Left lung (tissue), 4 donors: ENCODE measurements at regions not wholly inside any gene's neighbourhood (a gene's known extent, or its start where the extent isn't known, plus 50 kb on each side); places are given as distances from the start of the nearest gene placed in this dataset.

Experiments used
- ATAC-seq: fragments of 200-7000 bp; cut with Tn5 transposase; one replicate; pipeline ENCODE4 v1.9.1; 2020; ENCODE audit warnings: moderate library complexity
- DNase-seq, 4 donors: peaks; one replicate each; pipeline ENCODE4 v3.0.0-alpha.2; 2013 to 2020
- H3K27ac ChIP-seq, 2 donors: fragments of 200-600 bp; sonication (generic) in 1 of 2; one replicate each; pipeline versions ENCODE4 v1.5.0 to v1.8.0; 2020 to 2021
- H3K27me3 ChIP-seq, 2 donors: fragments of 200-600 bp; sonication (generic) in 1 of 2; one replicate each; pipeline versions ENCODE4 v1.5.0 to v1.8.0; 2020 to 2021
- H3K36me3 ChIP-seq, 2 donors: fragments of 200-600 bp; sonication (generic) in 1 of 2; one replicate each; pipeline versions ENCODE4 v1.5.0 to v1.8.0; 2020 to 2021
- H3K4me1 ChIP-seq, 2 donors: fragments of 200-600 bp; one replicate each; pipeline ENCODE4 v1.8.0; 2021
- H3K4me3 ChIP-seq, 2 donors: fragments of 200-600 bp; sonication (generic) in 1 of 2; one replicate each; pipeline versions ENCODE4 v1.5.0 to v1.8.0; 2020 to 2021; ENCODE audit warnings: mild to moderate bottlenecking in 1 of 2
- H3K9me3 ChIP-seq, 2 donors: fragments of 200-600 bp; sonication (generic) in 1 of 2; one replicate each; pipeline versions ENCODE4 v1.5.0 to v1.8.0; 2020 to 2021
- intact Hi-C, 2 donors: fragments of 100-400 bp; cut with DNase I; formaldehyde crosslinking; loops; one replicate each; pipeline versions ENCODE4 v1.11.2 to v1.14.2; 2022
- TF ChIP-seq, protein P1 (sequence below), 2 donors: fragments of 200-600 bp; sonication (generic) in 1 of 2; IDR thresholded peaks; one replicate each; pipeline versions ENCODE4 v1.5.0 to v1.8.0; 2021; ENCODE audit warnings: antibody characterized with exemption in 2 of 2
- donor health status: DM: no; HTN: yes; CAD: no.
- donor health status: DM: no; HTN: no; CAD: no.

DNA sequence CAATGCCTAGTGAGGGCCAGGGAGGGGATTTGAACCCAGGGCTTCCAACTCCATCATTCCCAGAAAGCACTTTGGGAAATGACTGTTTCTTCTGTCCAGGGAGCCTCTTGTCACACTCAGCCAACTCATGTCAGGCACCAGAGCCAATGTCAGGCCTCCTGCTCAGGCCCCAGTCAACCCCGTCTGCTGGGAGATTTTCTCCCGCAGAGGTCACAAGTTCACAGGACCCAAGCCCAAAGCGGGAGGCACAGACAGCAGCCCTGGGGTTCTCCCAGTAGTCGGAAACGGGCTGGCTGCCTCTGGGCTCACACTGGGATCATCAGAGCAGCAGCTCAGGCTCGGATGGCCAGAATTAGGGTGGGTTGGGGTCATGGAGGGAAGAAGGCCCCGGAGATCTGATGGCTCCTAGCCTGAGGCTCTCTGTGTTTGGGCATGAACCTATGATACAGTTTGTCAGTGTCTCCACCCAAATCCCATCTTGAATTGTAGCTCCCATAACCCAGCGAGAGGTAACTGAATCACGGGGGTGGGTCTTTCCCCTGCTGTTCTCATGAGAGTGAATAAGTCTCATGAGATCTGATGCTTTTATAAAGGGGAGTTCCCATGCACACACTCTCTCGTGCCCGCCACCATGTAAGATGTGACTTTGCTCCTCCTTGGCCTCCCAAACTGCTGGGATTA is 255.5 kb downstream of the PARN start:
- intact Hi-C loops = no loop called here

GRCh38 chr16:14373896-14374295 is 256.2 kb downstream of the PARN start:
- DNase-seq (peak in 1 of 4 donors; percentile 44), ATAC-seq (no peak)
- Histone ChIP-seq H3K4me3 (no peak overlapping the region), H3K27me3 (peaks cover 0 to 4% of the 10 kb centered on the region in 2 donors), H3K36me3 (no peaks in the 10 kb centered on the region), H3K4me1 (no peaks in the 10 kb centered on the region), H3K27ac (no peak overlapping the region), H3K9me3 (no peaks in the 10 kb centered on the region)
- intact Hi-C loops = no loop called here
- TF ChIP-seq, protein P1, sequence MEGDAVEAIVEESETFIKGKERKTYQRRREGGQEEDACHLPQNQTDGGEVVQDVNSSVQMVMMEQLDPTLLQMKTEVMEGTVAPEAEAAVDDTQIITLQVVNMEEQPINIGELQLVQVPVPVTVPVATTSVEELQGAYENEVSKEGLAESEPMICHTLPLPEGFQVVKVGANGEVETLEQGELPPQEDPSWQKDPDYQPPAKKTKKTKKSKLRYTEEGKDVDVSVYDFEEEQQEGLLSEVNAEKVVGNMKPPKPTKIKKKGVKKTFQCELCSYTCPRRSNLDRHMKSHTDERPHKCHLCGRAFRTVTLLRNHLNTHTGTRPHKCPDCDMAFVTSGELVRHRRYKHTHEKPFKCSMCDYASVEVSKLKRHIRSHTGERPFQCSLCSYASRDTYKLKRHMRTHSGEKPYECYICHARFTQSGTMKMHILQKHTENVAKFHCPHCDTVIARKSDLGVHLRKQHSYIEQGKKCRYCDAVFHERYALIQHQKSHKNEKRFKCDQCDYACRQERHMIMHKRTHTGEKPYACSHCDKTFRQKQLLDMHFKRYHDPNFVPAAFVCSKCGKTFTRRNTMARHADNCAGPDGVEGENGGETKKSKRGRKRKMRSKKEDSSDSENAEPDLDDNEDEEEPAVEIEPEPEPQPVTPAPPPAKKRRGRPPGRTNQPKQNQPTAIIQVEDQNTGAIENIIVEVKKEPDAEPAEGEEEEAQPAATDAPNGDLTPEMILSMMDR (IDR thresholded peaks at IDR 0.05) = no peak

More for the DNA sequence above, 255.5 kb downstream of the PARN start:
- no peaks in the 10 kb centered on the region for H3K4me1 ChIP-seq
- no peak for ATAC-seq
- H3K36me3 ChIP-seq = no peaks in the 10 kb centered on the region
- H3K9me3 ChIP-seq = no peaks in the 10 kb centered on the region
- peak in 1 of 4 donors; percentile 31 for DNase-seq
- H3K27me3 ChIP-seq = peaks cover 0 to 3% of the 10 kb centered on the region in 2 donors
- TF ChIP-seq, protein P1 (IDR thresholded peaks at IDR 0.05) = no peak
- H3K27ac ChIP-seq = no peak overlapping the region
- no peak overlapping the region for H3K4me3 ChIP-seq

DNA sequence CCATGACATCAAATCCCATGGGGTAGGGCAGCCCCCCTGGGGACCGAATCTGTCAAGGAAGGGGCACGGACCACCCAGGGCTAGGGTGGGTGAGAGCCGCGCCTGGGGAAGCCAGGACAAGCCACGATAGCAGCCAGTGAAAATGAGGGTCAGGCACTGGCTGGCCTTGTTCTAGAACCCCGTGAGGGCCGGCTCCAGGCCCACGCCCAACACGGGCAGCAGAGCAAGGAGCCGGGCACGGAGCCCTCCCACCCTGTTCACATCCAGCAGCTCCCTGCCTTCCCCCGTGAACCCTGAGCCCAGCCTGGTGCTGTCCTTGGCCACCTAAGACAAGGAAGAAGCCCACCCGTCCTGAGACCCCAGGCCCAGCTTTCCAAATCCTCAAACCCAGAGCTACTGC is 256.7 kb downstream of the PARN start:
- H3K9me3 ChIP-seq = no peaks in the 10 kb centered on the region
- H3K36me3 ChIP-seq = no peaks in the 10 kb centered on the region
- no peak for ATAC-seq
- H3K4me3 ChIP-seq = no peak overlapping the region
- H3K4me1 ChIP-seq = no peaks in the 10 kb centered on the region
- TF ChIP-seq, protein P1 (IDR thresholded peaks at IDR 0.05) = no peak
- no peak overlapping the region for H3K27ac ChIP-seq
- DNase-seq = no peak
- H3K27me3 ChIP-seq = peaks cover 0 to 4% of the 10 kb centered on the region in 2 donors
- intact Hi-C loops = no loop called here

GRCh38 chr16:14372471-14372870 is 257.6 kb downstream of the PARN start:
- H3K27me3 ChIP-seq = peaks cover 0 to 4% of the 10 kb centered on the region in 2 donors
- intact Hi-C loops = no loop called here
- no peak overlapping the region for H3K4me3 ChIP-seq
- H3K27ac ChIP-seq = no peak overlapping the region
- no peaks in the 10 kb centered on the region for H3K4me1 ChIP-seq
- DNase-seq (no peak), ATAC-seq (no peak)
- no peaks in the 10 kb centered on the region for H3K36me3 ChIP-seq
- TF ChIP-seq, protein P1 (IDR thresholded peaks at IDR 0.05) = no peak
- H3K9me3 ChIP-seq = no peaks in the 10 kb centered on the region

DNA sequence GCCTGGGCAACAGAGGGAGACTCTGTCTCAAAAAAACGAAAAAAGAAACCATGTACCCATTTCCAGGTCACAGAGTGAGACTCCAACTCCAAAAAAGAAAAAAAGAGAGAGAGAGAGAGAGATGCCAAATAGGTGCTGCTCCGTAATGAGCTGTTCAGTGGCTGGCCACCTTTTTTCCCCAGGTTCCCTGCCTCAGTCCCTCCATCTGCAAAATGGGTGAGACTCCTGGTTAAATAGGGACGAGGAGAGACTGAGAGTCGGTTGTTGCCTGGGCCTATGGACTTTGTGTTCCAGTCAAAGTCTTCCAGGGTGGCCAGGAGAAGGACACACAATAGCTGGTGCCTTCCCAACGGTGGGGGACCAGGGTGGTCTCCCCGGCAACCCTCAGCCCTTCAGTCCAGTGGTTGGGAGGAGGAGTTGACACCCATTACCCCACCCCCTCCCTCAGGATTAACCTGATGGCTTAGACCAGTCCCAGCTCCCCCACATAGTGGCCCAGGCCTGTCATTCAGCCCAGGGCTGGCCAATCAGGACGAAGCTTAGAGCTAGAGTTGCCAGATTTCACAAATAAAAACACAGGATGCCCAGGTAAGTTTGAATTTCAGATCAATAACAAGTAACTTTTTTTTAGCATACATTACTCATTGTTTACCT is 258.2 kb downstream of the PARN start:
- DNase-seq (peak in 1 of 4 donors; percentile 1), ATAC-seq (no peak)
- peaks cover 0 to 4% of the 10 kb centered on the region in 2 donors for H3K27me3 ChIP-seq
- no peaks in the 10 kb centered on the region for H3K9me3 ChIP-seq
- intact Hi-C loops = no loop called here
- H3K4me1 ChIP-seq = no peaks in the 10 kb centered on the region
- TF ChIP-seq, protein P1 (IDR thresholded peaks at IDR 0.05) = no peak
- H3K36me3 ChIP-seq = no peaks in the 10 kb centered on the region
- no peak overlapping the region for H3K4me3 ChIP-seq
- no peak overlapping the region for H3K27ac ChIP-seq
